Inflammatory macrophage treated with lipopolysaccharide for 1 hour (primary cell): ENCODE measurements at regions not wholly inside any gene's neighbourhood (a gene's known extent, or its start where the extent isn't known, plus 50 kb on each side); places are given as distances from the start of the nearest gene placed in this dataset.
"Not testable (repeated sequence)": the region's sequence is repeated elsewhere in the genome, so short reads cannot be mapped to it uniquely, and the experiment has no call there.

Experiments
- DNase-seq, 2 donors: peaks; one replicate each; pipeline ENCODE4 v3.0.0-alpha.2; 2020 to 2022

DNA sequence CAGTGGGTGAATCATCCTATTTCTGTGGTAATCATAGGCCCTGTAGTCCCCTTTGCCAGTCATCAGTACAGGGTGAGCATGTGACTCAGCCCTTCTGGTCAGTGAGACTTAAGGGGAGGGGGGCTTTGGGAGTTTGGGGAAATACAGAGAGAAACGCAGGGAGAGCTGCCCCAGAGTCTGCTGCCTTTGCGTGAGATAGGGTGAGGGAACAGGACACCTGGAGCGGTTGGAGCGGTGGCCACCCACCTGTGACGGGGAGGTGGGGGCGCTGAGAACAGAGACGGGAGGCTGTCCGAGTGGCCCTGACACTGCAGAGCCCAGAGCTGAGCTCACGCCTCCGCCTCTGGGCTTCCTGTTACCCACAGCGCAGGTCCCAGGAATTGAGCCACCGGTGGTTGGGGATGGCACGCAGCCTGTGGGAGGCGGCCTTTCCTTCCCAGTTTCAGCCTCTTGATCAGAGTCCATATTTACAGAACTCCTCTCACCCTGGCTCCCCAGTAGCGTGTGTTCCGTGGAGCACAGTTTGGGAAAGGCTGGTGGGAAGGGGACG, 92.0 kb upstream of the ERCC6L2 start:
- no peak for DNase-seq

DNA sequence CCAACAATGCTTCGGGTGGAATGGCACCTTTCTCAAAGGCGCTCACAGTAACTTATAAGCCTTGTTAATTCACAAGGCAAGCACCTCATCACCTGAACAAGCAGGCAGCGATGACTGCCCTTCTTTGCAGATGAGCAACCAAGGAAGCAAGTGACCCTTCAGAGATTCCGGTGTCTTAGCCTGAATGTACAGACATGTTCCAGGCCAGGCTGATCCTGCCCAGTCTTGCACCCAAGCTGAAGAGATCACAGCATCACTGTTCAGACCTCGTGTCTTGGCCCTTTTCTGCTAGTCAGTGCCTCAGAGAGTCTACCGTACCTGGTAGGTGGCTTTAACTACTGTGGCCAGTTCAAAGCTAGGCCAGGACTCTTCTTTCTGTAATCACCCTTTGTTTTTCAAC, 94.7 kb upstream of the ERCC6L2 start:
- DNase-seq: no peak

DNA sequence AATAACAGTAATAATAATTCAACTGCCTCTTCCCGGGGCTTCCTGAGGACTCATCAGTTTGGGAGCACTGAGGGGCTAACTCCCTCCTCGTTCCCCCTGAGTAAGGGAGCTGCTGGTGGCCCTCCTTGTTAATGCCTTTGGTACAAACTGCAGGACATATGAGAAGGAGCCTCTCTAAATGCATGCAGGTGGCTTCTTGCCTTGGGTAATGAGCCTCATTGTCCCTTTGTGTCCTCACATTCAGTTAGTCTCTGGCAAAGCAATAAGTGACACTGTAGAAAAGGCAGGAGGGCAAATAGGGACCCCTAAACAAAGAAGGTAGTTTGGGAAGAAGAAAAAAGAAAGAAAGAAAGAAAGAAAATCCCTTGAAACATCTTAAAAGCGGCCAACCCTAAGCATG, 95.4 kb upstream of the ERCC6L2 start:
- DNase-seq: no peak

DNA sequence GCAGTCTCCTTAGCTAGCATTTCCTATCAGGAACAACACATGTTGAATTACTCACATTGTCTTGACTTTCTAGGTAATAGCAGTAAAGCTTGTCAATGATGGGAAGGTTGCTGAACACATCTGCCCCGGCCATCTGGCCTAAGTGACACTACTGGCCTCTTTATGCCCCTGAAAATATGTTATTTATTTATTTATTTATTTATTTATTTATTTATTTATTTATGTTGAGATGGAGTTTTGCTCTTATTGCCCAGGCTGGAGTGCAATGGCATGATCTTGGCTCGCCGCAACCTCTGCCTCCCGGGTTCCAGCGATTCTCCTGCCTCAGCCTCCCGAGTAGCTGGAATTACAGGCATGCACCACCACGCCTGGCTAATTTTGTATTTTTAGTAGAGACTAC, 95.9 kb upstream of the ERCC6L2 start:
- not testable (repeated sequence) for DNase-seq

DNA sequence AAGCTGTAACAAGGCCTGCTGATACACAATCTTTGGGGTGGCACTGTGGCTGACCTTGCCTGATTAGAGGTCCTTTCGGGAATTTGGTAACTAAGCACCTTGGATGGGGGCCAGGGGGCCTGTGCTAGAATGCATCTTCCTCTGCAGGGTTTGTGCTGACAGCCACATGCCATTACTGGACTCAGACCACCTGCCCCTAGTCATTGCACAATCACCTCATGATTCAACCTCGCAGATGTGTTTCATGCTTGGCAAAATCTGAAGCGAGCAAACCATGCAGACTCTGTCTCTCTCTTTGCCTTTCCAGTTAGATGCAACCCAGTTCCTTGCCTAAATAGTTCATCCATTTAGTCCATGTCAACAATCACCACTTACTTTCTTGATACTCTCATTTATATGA, 96.5 kb upstream of the ERCC6L2 start:
- no peak for DNase-seq

- DNase-seq: no peak
Measured at GRCh38 chr9:95777136-95777535, 98.4 kb upstream of the ERCC6L2 start.

GRCh38 chr9:95776176-95776575, 99.3 kb upstream of the ERCC6L2 start:
- no peak for DNase-seq

- DNase-seq: no peak
Measured at GRCh38 chr9:95775191-95775590, 100.3 kb upstream of the ERCC6L2 start.

GRCh38 chr9:95773053-95773418, 102.5 kb upstream of the ERCC6L2 start:
- no peak for DNase-seq

GRCh38 chr9:95772320-95773052, 103.0 kb upstream of the ERCC6L2 start:
- DNase-seq: no peak

DNA sequence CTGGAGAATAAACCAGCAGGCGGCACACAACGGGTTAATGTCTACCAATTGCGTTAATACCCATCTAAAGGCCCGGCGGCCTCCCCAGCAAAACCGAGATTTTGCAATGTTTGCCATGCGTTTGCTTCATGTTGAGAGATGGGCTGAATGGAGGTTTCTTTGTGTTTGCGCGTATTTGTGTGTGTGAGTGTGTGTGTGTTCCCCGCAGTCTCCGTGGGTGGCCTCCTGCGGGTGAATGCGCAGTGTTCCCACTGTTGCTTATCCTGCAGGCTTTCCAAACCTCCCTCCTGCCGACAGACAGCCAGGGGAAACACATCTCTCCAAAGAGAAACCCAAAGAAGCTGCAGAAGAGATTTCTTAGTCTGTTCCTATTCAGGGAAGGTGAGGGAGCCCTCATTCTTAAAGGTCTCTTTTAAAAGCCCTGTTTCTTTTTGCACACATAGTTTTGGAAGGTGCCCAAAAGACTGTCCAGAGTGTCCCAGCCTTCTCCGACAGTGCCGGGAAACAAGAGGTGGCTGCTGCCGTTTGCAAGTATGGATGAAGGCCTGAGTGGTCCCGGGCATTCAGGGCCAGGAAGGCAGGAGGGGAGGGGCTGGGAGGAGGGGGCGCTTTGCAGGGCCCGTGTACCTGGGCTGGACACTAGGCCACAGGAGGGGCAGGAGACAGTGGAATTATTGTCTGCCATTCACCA, 103.8 kb upstream of the ERCC6L2 start:
- DNase-seq: no peak

GRCh38 chr9:95770653-95771131, 104.8 kb upstream of the ERCC6L2 start:
- no peak for DNase-seq

DNA sequence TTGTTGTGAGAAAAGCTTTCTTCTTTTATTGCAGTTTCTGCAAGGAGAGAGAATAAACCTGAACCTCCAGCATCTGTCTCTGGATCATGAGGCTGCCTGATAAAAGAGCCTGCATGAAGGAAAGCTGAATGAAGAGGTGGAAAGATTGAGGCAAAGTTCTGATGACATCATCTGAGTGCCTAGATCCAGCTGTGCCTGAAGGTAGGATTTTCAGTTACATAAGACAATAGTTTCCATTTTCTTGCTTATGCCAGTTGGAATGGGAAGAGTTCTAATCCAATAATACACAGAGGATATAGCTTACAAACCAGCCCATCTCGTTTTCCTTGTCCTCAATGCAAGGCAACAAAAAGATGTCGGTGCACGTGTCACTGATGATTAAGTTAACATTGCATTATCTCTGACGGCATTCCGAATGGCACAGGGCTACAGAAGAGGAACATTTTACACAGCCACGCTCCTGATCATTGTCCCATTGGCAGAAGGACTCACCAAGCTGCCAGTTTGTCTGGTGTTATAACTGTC, 105.5 kb upstream of the ERCC6L2 start:
- no peak for DNase-seq

- no peak for DNase-seq
Measured at GRCh38 chr9:95769473-95769872, 106.0 kb upstream of the ERCC6L2 start.

GRCh38 chr9:95766906-95767305, 108.6 kb upstream of the ERCC6L2 start:
- DNase-seq: no peak

- DNase-seq: no peak
Measured at GRCh38 chr9:95764533-95765319, 110.8 kb upstream of the ERCC6L2 start.

- DNase-seq: no peak
Measured at GRCh38 chr9:95763983-95764382, 111.5 kb upstream of the ERCC6L2 start.

- DNase-seq: no peak
Measured at GRCh38 chr9:95763006-95763405, 112.5 kb upstream of the ERCC6L2 start.

DNA sequence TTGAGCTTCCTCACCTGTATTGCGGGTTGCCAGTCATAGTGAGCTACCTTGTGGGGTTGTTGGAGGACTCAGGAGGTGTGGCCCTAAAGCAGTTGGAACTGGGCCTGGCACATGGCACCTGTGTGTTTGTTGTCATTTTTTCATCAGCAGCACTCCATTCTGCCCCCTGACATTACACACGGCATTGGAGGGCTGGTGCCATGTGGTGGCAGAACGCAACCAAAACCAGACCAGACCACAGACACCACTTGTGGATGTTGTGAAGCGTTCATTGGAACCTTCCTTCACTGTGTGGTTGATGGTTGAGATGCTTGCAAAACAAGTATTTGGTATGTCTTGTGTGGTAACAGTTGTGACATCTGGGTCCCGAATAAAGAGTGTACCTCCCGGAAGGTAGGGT, 113.2 kb upstream of the ERCC6L2 start:
- DNase-seq: no peak

- DNase-seq: no peak
Measured at GRCh38 chr9:95760791-95761190, 114.7 kb upstream of the ERCC6L2 start.

DNA sequence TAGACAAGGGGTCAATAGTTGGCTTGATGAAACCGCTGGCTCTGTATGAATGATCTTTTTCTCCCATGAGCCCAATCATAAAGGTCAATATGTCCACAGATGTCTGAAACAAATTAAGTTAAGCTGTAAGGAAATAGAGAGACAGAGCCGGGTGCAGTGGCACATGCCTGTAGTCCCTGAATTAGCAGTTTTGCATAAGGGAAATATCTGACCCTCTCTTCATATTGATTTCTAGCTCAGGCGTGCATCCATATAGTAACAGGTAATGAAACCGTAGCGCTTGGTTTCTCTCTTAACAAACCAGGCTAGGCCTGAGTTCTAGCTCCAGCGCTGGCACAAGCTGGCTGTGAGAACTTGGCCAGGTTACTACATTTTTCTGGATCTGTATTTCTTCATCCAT, 118.1 kb upstream of the ERCC6L2 start:
- DNase-seq: no peak

DNA sequence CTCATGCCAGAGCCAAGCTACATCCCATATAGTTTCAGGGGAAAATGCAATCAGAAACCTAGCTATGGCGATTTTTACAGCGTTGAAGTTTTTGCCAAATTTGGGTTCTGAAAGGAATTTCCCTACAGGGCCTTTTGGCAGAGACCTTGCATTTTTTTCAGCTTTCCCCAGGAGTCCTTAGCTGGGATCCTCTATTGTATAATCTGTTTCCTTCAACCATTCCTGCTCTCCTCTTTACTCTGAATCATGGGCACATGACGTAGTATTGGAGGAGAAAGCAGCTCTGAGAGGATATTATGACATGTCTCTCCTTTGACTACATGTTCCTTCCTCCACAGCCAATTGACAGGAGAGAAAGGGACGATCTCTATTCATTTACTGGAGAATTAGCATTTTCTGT, 118.5 kb upstream of the ERCC6L2 start:
- DNase-seq: no peak

- no peak for DNase-seq
Measured at GRCh38 chr9:95756101-95756500, 119.4 kb upstream of the ERCC6L2 start.

- DNase-seq: no peak
Measured at GRCh38 chr9:95755421-95755730, 120.1 kb upstream of the ERCC6L2 start.
